ENCODE measurements at regions not wholly inside any gene's neighbourhood (a gene's known extent, or its start where the extent isn't known, plus 50 kb on each side); places are given as distances from the start of the nearest gene placed in this dataset.

DNA sequence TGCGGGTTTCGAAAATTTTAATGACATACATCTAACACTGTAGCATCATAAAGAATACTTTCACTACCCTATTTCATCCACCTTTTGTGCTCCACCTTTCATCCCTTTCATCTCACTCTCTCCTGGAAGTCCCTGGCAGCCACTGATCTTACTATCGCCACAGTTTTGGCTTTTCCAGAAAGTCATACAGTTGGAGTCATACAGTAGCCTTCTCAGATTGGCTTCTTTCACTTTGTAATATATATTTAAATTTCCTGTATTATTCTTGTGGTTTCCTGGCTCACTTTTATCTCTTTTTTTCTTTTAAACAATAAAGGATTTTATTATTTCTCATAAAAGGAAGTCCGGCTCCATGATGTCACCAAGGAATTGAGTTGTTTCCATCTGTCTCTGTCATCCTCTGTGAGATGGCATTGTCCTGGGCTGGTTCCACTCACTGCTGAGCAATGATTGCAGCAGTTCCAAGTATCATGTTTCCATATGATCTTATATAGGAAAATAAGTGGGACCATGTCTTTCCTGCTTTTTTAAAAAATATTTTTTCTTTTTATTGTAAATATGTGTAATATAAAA, 626.3 kb downstream of the POM121L12 start:
- in situ Hi-C loops (cut with MboI; ENCODE audit: low pct_ligation_motif_present in 1 of 4, low pct_unique_long_range_greater_than_20kb in 1 of 4, low sequenced_read_pairs in 3 of 4) = no loop called here
- Histone ChIP-seq H3K9me3 (peaks cover 0 to 12% of the 10 kb centered on the region in 2 donors), H3K27ac (no peak overlapping the region), H3K27me3 (no peaks in the 10 kb centered on the region), H3K36me3 (no peaks in the 10 kb centered on the region), H3K4me1 (no peaks in the 10 kb centered on the region), H3K4me3 (no peak overlapping the region)
- DNase-seq = no peak
- TF ChIP-seq POLR2A (IDR thresholded peaks at IDR 0.05) = no peak
- TF ChIP-seq EP300 (IDR thresholded peaks at IDR 0.05; ENCODE audit: low read depth) = no peak
- TF ChIP-seq, protein P1, sequence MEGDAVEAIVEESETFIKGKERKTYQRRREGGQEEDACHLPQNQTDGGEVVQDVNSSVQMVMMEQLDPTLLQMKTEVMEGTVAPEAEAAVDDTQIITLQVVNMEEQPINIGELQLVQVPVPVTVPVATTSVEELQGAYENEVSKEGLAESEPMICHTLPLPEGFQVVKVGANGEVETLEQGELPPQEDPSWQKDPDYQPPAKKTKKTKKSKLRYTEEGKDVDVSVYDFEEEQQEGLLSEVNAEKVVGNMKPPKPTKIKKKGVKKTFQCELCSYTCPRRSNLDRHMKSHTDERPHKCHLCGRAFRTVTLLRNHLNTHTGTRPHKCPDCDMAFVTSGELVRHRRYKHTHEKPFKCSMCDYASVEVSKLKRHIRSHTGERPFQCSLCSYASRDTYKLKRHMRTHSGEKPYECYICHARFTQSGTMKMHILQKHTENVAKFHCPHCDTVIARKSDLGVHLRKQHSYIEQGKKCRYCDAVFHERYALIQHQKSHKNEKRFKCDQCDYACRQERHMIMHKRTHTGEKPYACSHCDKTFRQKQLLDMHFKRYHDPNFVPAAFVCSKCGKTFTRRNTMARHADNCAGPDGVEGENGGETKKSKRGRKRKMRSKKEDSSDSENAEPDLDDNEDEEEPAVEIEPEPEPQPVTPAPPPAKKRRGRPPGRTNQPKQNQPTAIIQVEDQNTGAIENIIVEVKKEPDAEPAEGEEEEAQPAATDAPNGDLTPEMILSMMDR (IDR thresholded peaks at IDR 0.05) = no peak
- WGBS, 2 donors (ENCODE audit: low coverage in 1 of 2) = 65 to 94% methylated on average over 3 to 4 of the region's 4 CpGs
- intact Hi-C loops (cut with DNase I; ENCODE audit: low total_unique reads) = no loop called here

DNA sequence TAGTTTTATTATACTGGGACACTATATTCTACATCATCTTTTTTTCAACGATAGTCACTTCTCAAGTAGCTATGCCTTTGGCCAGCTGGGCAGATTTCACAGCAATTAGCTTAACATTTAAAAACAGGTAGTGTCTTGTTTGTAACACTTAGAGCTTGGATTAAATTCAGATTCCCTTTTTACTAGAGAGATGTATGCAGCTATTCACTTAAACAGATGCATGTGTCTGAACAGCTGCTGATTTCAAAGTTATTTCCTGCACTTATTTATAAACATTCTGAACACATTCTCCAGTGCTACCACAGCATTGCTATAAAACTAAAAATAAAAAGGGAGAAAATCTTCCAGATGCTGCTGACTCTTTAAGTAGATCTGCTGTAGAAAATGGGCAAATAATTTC, 637.2 kb downstream of the POM121L12 start:
- in situ Hi-C loops (cut with MboI; ENCODE audit: low pct_ligation_motif_present in 1 of 4, low pct_unique_long_range_greater_than_20kb in 1 of 4, low sequenced_read_pairs in 3 of 4) = no loop called here
- Histone ChIP-seq H3K27me3 (no peaks in the 10 kb centered on the region), H3K36me3 (no peaks in the 10 kb centered on the region), H3K9me3 (peaks cover 0 to 6% of the 10 kb centered on the region in 2 donors), H3K27ac (no peak overlapping the region), H3K4me1 (no peaks in the 10 kb centered on the region), H3K4me3 (no peak overlapping the region)
- intact Hi-C loops (cut with DNase I; ENCODE audit: low total_unique reads) = no loop called here
- 45 to 57% methylated on average over 1 of the region's 1 CpG for WGBS, 2 donors (ENCODE audit: low coverage in 1 of 2)
- TF ChIP-seq, protein P1 (IDR thresholded peaks at IDR 0.05) = no peak
- TF ChIP-seq POLR2A (IDR thresholded peaks at IDR 0.05) (no peak), EP300 (IDR thresholded peaks at IDR 0.05; ENCODE audit: low read depth) (no peak), POLR2AphosphoS5 (IDR thresholded peaks at IDR 0.05) (no peak)
- no peak for DNase-seq

DNA sequence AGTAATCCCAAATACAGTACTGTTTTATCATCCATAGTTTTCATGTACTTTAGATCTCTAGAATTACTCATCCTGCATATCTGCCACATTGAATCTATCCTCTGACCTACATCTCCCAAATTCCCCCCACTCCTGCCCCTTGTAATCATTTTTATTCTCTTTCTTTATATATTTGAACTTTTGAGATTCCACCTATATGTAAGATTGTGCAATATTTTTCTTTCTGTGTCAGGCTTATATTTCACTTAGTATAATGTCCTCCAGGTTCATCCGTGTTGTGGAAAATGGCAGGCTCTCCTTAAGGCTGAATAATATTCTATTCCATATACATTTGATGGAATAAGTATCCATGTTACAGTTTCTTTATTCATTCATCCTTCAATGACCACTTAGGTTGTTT, 640.4 kb downstream of the POM121L12 start:
- WGBS, 2 donors (ENCODE audit: low coverage in 1 of 2) = 71 to 87% methylated on average over 1 of the region's 1 CpG
- Histone ChIP-seq H3K27ac (no peak overlapping the region), H3K4me3 (no peak overlapping the region), H3K4me1 (no peaks in the 10 kb centered on the region), H3K9me3 (peaks cover 0 to 4% of the 10 kb centered on the region in 2 donors), H3K27me3 (no peaks in the 10 kb centered on the region), H3K36me3 (no peaks in the 10 kb centered on the region)
- intact Hi-C loops (cut with DNase I; ENCODE audit: low total_unique reads) = no loop called here
- in situ Hi-C loops (cut with MboI; ENCODE audit: low pct_ligation_motif_present in 1 of 4, low pct_unique_long_range_greater_than_20kb in 1 of 4, low sequenced_read_pairs in 3 of 4) = no loop called here
- no peak for TF ChIP-seq POLR2AphosphoS5 (IDR thresholded peaks at IDR 0.05)
- TF ChIP-seq POLR2A (IDR thresholded peaks at IDR 0.05) = no peak
- TF ChIP-seq, protein P1 (IDR thresholded peaks at IDR 0.05) = no peak
- TF ChIP-seq EP300 (IDR thresholded peaks at IDR 0.05; ENCODE audit: low read depth) = no peak
- DNase-seq = no peak

DNA sequence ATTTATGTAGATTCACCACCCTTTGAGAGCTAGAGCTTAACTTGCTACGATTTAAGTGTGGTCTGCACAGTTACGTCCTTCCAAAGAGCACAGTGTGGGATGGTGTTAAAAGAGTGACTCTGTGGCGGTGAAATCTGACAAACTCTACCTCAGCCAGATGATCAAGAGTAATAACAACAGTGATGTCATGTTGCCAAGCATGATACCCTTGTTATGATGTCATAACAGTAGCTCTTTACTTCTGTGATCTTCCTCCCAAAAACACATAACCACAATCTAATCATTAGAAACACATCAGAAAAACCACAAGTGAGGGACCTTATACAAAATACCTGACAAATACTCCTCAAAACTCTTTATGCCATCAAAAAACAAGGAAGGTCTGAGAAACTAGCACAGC, 649.3 kb downstream of the POM121L12 start:
- in situ Hi-C loops (cut with MboI; ENCODE audit: low pct_ligation_motif_present in 1 of 4, low pct_unique_long_range_greater_than_20kb in 1 of 4, low sequenced_read_pairs in 3 of 4) = no loop called here
- TF ChIP-seq POLR2A (IDR thresholded peaks at IDR 0.05) = no peak
- no peak for TF ChIP-seq POLR2AphosphoS5 (IDR thresholded peaks at IDR 0.05)
- TF ChIP-seq, protein P1 (IDR thresholded peaks at IDR 0.05) = no peak
- TF ChIP-seq EP300 (IDR thresholded peaks at IDR 0.05; ENCODE audit: low read depth) = no peak
- Histone ChIP-seq H3K9me3 (no peaks in the 10 kb centered on the region), H3K36me3 (no peaks in the 10 kb centered on the region), H3K4me1 (no peaks in the 10 kb centered on the region), H3K27ac (no peak overlapping the region), H3K27me3 (no peaks in the 10 kb centered on the region), H3K4me3 (no peak overlapping the region)
- no peak for DNase-seq
- WGBS, 2 donors (ENCODE audit: low coverage in 1 of 2) = 80 to 88% methylated on average over 1 to 3 of the region's 3 CpGs
- intact Hi-C loops (cut with DNase I; ENCODE audit: low total_unique reads) = no loop called here
